GM13976 (cell line): ENCODE measurements at regions not wholly inside any gene's neighbourhood (a gene's known extent, or its start where the extent isn't known, plus 50 kb on each side); places are given as distances from the start of the nearest gene placed in this dataset.

Source experiments
- DNase-seq: peaks from one replicate; pipeline ENCODE4 v3.0.0; 2012; ENCODE audit warnings: low spot score
- CTCF ChIP-seq: IDR thresholded peaks from 2 replicates; pipeline ENCODE4 v1.5.1; 2012; ENCODE audit warnings: borderline replicate concordance, mild to moderate bottlenecking; ENCODE audit not compliant: insufficient read depth; ENCODE audit errors: extremely low read depth, missing control alignments, control extremely low read depth
- in situ Hi-C: fragments of 300-500 bp; cut with MboI; formaldehyde crosslinking; loops from one replicate; pipeline ENCODE4 v1.12.0; 2022; ENCODE audit warnings: low sequenced_read_pairs, mixed read lengths, inconsistent platforms; ENCODE audit not compliant: unreplicated experiment

- in situ Hi-C loops, result no loop called here
- no peak for DNase-seq
- no peak for TF ChIP-seq CTCF
Observed at GRCh38 chr7:110168010-110168409, 922.9 kb upstream of the LRRN3 start.

GRCh38 chr7:110170841-110171240, 920.1 kb upstream of the LRRN3 start:
- TF ChIP-seq CTCF, result no peak
- no peak for DNase-seq
- in situ Hi-C loops, result no loop called here

GRCh38 chr7:110177463-110177862, 913.5 kb upstream of the LRRN3 start:
- DNase-seq, result no peak
- TF ChIP-seq CTCF, result no peak
- in situ Hi-C loops, result no loop called here

GRCh38 chr7:110179037-110179436, 911.9 kb upstream of the LRRN3 start:
- DNase-seq, result no peak

GRCh38 chr7:110181768-110182167, 909.2 kb upstream of the LRRN3 start:
- in situ Hi-C loops, result no loop called here
- DNase-seq, result no peak
- TF ChIP-seq CTCF, result no peak

More at GRCh38 chr7:110179037-110179436, 911.9 kb upstream of the LRRN3 start:
- no peak for TF ChIP-seq CTCF
- in situ Hi-C loops, result no loop called here

GRCh38 chr7:110186334-110186733, 904.6 kb upstream of the LRRN3 start:
- in situ Hi-C loops, result no loop called here
- no peak for DNase-seq
- no peak for TF ChIP-seq CTCF
